GM23338 (cell line): ENCODE measurements at regions not wholly inside any gene's neighbourhood (a gene's known extent, or its start where the extent isn't known, plus 50 kb on each side); places are given as distances from the start of the nearest gene placed in this dataset.

ENCODE experiments used
- ATAC-seq: fragments of 200-7000 bp; cut with Tn5 transposase; 3 replicates; pipeline ENCODE4 v1.9.1; 2020
- DNase-seq: peaks from one replicate; pipeline ENCODE4 v3.0.0-alpha.2; 2015; ENCODE audit warnings: low spot score
- H2AFZ ChIP-seq: fragments of 200-600 bp; sonication (generic); 2 replicates; pipeline ENCODE4 v1.8.0; 2016; ENCODE audit warnings: antibody characterized with exemption, mild to moderate bottlenecking, moderate library complexity
- H3F3A ChIP-seq: fragments of 200-600 bp; sonication (generic); replicated peaks from 2 replicates; pipeline ENCODE4 v1.8.0; 2017; ENCODE audit warnings: antibody characterized with exemption, mixed run types, low read depth
- H3K27ac ChIP-seq: fragments of 200-600 bp; sonication (generic); 2 replicates; pipeline ENCODE4 v1.6.1; 2016; ENCODE audit warnings: low read depth
- H3K27me3 ChIP-seq: fragments of 200-600 bp; sonication (generic); 2 replicates; pipeline ENCODE4 v1.8.0; 2016; ENCODE audit warnings: mild to moderate bottlenecking, mixed run types, moderate library complexity; ENCODE audit not compliant: insufficient read depth
- H3K36me3 ChIP-seq: fragments of 200-600 bp; sonication (generic); 2 replicates; pipeline ENCODE4 v1.8.0; 2016; ENCODE audit warnings: mild to moderate bottlenecking; ENCODE audit not compliant: insufficient read depth
- H3K4me1 ChIP-seq: fragments of 200-600 bp; sonication (generic); 2 replicates; pipeline ENCODE4 v1.8.0; 2016; ENCODE audit warnings: mild to moderate bottlenecking, moderate library complexity; ENCODE audit not compliant: insufficient read depth
- H3K4me2 ChIP-seq: fragments of 200-600 bp; sonication (generic); 2 replicates; pipeline ENCODE4 v1.7.1; 2017; ENCODE audit warnings: mixed run types
- H3K4me3 ChIP-seq: fragments of 200-600 bp; sonication (generic); 2 replicates; pipeline ENCODE4 v1.6.1; 2016; ENCODE audit warnings: mixed run types
- H3K79me2 ChIP-seq: fragments of 200-600 bp; sonication (generic); replicated peaks from 2 replicates; pipeline ENCODE4 v1.8.0; 2017; ENCODE audit warnings: mild to moderate bottlenecking; ENCODE audit not compliant: insufficient read depth
- H3K9me2 ChIP-seq: fragments of 200-600 bp; sonication (generic); 2 replicates; pipeline ENCODE4 v1.8.0; 2017; ENCODE audit not compliant: insufficient read depth
- H4K20me1 ChIP-seq: fragments of 200-600 bp; sonication (generic); replicated peaks from 2 replicates; pipeline ENCODE4 v1.8.0; 2017; ENCODE audit warnings: mild to moderate bottlenecking; ENCODE audit not compliant: insufficient read depth
- H3K27ac Mint-ChIP-seq: 2 replicates; pipeline ENCODE4 v1.8.0; 2020; ENCODE audit warnings: inconsistent platforms, mild to moderate bottlenecking, moderate library complexity, mixed read lengths
- H3K27me3 Mint-ChIP-seq: 3 replicates; pipeline ENCODE4 v1.8.0; 2022; ENCODE audit warnings: low read depth, mild to moderate bottlenecking, moderate library complexity, mixed read lengths, inconsistent platforms; ENCODE audit not compliant: insufficient read depth, poor library complexity
- H3K36me3 Mint-ChIP-seq: 3 replicates; pipeline ENCODE4 v1.8.0; 2021; ENCODE audit warnings: low read depth, mild to moderate bottlenecking, inconsistent platforms, moderate library complexity, mixed read lengths
- H3K4me1 Mint-ChIP-seq: 3 replicates; pipeline ENCODE4 v1.8.0; 2020; ENCODE audit warnings: mild to moderate bottlenecking, inconsistent platforms, mixed read lengths
- H3K4me3 Mint-ChIP-seq: 3 replicates; pipeline ENCODE4 v1.8.0; 2021; ENCODE audit warnings: moderate library complexity, mild to moderate bottlenecking, inconsistent platforms, mixed read lengths
- H3K9me3 Mint-ChIP-seq: 3 replicates; pipeline ENCODE4 v1.8.0; 2020; ENCODE audit warnings: moderate library complexity, mild to moderate bottlenecking, inconsistent platforms, mixed read lengths
- CREB1 ChIP-seq: fragments of 250-450 bp; sonication (Bioruptor Pico); IDR thresholded peaks from 2 replicates; pipeline ENCODE4 v1.5.0; 2020; ENCODE audit warnings: low read depth, mild to moderate bottlenecking, moderate library complexity
- EZH2 ChIP-seq: fragments of 200-600 bp; sonication (generic); IDR thresholded peaks from one replicate; pipeline ENCODE4 v1.8.0; 2017; ENCODE audit warnings: antibody characterized with exemption, mild to moderate bottlenecking, low read depth; ENCODE audit not compliant: unreplicated experiment
- EZH2phosphoT487 ChIP-seq: fragments of 200-600 bp; sonication (generic); IDR thresholded peaks from one replicate; pipeline ENCODE4 v1.8.1; 2018; ENCODE audit warnings: antibody characterized with exemption; ENCODE audit not compliant: unreplicated experiment
- JUNB ChIP-seq: IDR thresholded peaks from one replicate; pipeline ENCODE4 v1.6.1; 2016; ENCODE audit warnings: antibody characterized with exemption; ENCODE audit not compliant: unreplicated experiment
- NANOG ChIP-seq: IDR thresholded peaks from 2 replicates; pipeline ENCODE4 v1.6.1; 2016; ENCODE audit warnings: antibody characterized with exemption, borderline replicate concordance
- POLR2AphosphoS5 ChIP-seq: IDR thresholded peaks from 2 replicates; pipeline ENCODE4 v1.6.1; 2016; ENCODE audit warnings: antibody characterized with exemption, low read depth
- REST ChIP-seq: IDR thresholded peaks from one replicate; pipeline ENCODE4 v1.6.1; 2018; ENCODE audit warnings: antibody characterized with exemption; ENCODE audit not compliant: unreplicated experiment
- STAT1 ChIP-seq: IDR thresholded peaks from one replicate; pipeline ENCODE4 v1.6.1; 2016; ENCODE audit warnings: antibody characterized with exemption; ENCODE audit not compliant: unreplicated experiment
- ZNF114 ChIP-seq: fragments of 250-450 bp; sonication (Bioruptor Pico); IDR thresholded peaks from 2 replicates; pipeline ENCODE4 v1.5.0; 2020; ENCODE audit warnings: mild to moderate bottlenecking, moderate library complexity
- ZNF331 ChIP-seq: fragments of 250-450 bp; sonication (Bioruptor Pico); IDR thresholded peaks from 2 replicates; pipeline ENCODE4 v1.5.0; 2020; ENCODE audit warnings: low read depth, mild to moderate bottlenecking, moderate library complexity
- TF ChIP-seq, protein P1 (sequence below): IDR thresholded peaks from 2 replicates; pipeline ENCODE4 v1.6.1; 2016; ENCODE audit warnings: antibody characterized with exemption
- TF ChIP-seq, protein P2 (sequence below), 2 experiments: fragments of 200-600 bp in 1 of 2; sonication (generic) in 1 of 2; conservative IDR thresholded peaks; 2 replicates each; pipeline versions ENCODE4 v1.5.1 to v1.6.1; 2016 to 2017; ENCODE audit warnings: antibody characterized with exemption in 2 of 2, low read depth in 2 of 2, mild to moderate bottlenecking in 2 of 2, moderate library complexity in 1 of 2

DNA sequence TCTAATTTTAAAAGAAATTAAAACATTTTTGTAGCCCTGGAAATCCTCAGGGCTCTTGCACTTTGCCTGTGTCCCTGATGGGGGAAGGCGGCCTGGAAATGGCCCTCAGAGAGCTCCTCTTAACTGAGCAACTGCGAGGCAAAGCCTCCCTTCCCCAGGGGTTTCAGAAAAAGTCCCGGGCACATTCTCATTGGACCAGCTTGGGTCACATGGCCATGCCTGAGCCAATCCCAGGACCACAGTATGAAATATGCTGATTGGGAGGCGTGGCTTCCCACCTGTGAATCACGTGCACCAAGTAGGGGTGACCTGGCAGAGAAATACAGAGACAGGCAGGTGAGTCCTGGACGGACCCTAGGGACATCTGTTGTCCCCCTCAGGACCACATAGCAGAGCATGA lies 90.4 kb upstream of the SFSWAP start:
- H3K4me1 Mint-ChIP-seq: peaks cover 36% of the 10 kb centered on the region
- Histone ChIP-seq H3K9me2 (no peaks in the 10 kb centered on the region), H3K79me2 (no peaks in the 10 kb centered on the region), H3K36me3 (no peaks in the 10 kb centered on the region), H3F3A (0 out of 2 replicates have a peak, but pooled peaks cover 2% of the 10 kb centered on the region), H3K4me3 (no peak overlapping the region), H3K4me2 (no peak overlapping the region), H2AFZ (no peak overlapping the region), H3K4me1 (peaks cover 16% of the 10 kb centered on the region), H3K27me3 (no peaks in the 10 kb centered on the region), H4K20me1 (no peaks in the 10 kb centered on the region), H3K27ac (no peak overlapping the region)
- TF ChIP-seq EZH2 (no peak), ZNF114 (no peak), CREB1 (CRISPR knock-in tag) (no peak), JUNB (no peak), EZH2phosphoT487 (no peak)
- peaks cover 8% of the 10 kb centered on the region for H3K27me3 Mint-ChIP-seq
- DNase-seq (peak; percentile 73), ATAC-seq (peak; percentile 11; the same call in 2 of the 3 replicates)
- no peak overlapping the region for H3K4me3 Mint-ChIP-seq
- H3K9me3 Mint-ChIP-seq: no peaks in the 10 kb centered on the region
- H3K36me3 Mint-ChIP-seq: no peaks in the 10 kb centered on the region
- H3K27ac Mint-ChIP-seq: no peak overlapping the region

- peaks cover 8% of the 10 kb centered on the region for H3K27me3 Mint-ChIP-seq
- H3K4me2 ChIP-seq: no peak overlapping the region
- ATAC-seq: no peak
- no peak overlapping the region for H3K4me3 ChIP-seq
- peaks cover 14% of the 10 kb centered on the region; the same call in 1 of the 2 replicates for H3K4me1 ChIP-seq
- H4K20me1 ChIP-seq: no peaks in the 10 kb centered on the region
- no peaks in the 10 kb centered on the region for H3K79me2 ChIP-seq
- H3K4me1 Mint-ChIP-seq: peaks cover 35% of the 10 kb centered on the region
- no peaks in the 10 kb centered on the region for H3K9me3 Mint-ChIP-seq
- H3K27ac Mint-ChIP-seq: no peak overlapping the region
- H3K36me3 Mint-ChIP-seq: no peaks in the 10 kb centered on the region
- no peaks in the 10 kb centered on the region for H3K27me3 ChIP-seq
- H2AFZ ChIP-seq: no peak overlapping the region
- DNase-seq: no peak
- H3F3A ChIP-seq: 0 out of 2 replicates have a peak, but pooled peaks cover 2% of the 10 kb centered on the region
- H3K27ac ChIP-seq: no peak overlapping the region
- H3K9me2 ChIP-seq: no peaks in the 10 kb centered on the region
- no peak overlapping the region for H3K4me3 Mint-ChIP-seq
- no peaks in the 10 kb centered on the region for H3K36me3 ChIP-seq
- no peak for TF ChIP-seq EZH2
- TF ChIP-seq JUNB: no peak
- TF ChIP-seq ZNF331 (CRISPR knock-in tag): no peak
- TF ChIP-seq ZNF114: no peak
- TF ChIP-seq, protein P1, sequence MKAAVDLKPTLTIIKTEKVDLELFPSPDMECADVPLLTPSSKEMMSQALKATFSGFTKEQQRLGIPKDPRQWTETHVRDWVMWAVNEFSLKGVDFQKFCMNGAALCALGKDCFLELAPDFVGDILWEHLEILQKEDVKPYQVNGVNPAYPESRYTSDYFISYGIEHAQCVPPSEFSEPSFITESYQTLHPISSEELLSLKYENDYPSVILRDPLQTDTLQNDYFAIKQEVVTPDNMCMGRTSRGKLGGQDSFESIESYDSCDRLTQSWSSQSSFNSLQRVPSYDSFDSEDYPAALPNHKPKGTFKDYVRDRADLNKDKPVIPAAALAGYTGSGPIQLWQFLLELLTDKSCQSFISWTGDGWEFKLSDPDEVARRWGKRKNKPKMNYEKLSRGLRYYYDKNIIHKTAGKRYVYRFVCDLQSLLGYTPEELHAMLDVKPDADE: no peak
- no peak for TF ChIP-seq CREB1 (CRISPR knock-in tag)
- no peak for TF ChIP-seq REST
- TF ChIP-seq, protein P2, sequence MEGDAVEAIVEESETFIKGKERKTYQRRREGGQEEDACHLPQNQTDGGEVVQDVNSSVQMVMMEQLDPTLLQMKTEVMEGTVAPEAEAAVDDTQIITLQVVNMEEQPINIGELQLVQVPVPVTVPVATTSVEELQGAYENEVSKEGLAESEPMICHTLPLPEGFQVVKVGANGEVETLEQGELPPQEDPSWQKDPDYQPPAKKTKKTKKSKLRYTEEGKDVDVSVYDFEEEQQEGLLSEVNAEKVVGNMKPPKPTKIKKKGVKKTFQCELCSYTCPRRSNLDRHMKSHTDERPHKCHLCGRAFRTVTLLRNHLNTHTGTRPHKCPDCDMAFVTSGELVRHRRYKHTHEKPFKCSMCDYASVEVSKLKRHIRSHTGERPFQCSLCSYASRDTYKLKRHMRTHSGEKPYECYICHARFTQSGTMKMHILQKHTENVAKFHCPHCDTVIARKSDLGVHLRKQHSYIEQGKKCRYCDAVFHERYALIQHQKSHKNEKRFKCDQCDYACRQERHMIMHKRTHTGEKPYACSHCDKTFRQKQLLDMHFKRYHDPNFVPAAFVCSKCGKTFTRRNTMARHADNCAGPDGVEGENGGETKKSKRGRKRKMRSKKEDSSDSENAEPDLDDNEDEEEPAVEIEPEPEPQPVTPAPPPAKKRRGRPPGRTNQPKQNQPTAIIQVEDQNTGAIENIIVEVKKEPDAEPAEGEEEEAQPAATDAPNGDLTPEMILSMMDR (conservative IDR thresholded peaks at IDR 0.05; ENCODE audit: low read depth in 2 of 2): no peak
- no peak for TF ChIP-seq STAT1
- TF ChIP-seq POLR2AphosphoS5: no peak
- TF ChIP-seq NANOG: no peak
Measured at GRCh38 chr12:131620946-131621681, 89.8 kb upstream of the SFSWAP start.
